ENCODE measurements at regions not wholly inside any gene's neighbourhood (a gene's known extent, or its start where the extent isn't known, plus 50 kb on each side); places are given as distances from the start of the nearest gene placed in this dataset.
"Not testable (repeated sequence)": the region's sequence is repeated elsewhere in the genome, so short reads cannot be mapped to it uniquely, and the experiment has no call there.

- no peak for DNase-seq
These were observed 190.3 kb upstream of the TAB2 start for GRCh38 chr6:149127212-149127611.

GRCh38 chr6:149128489-149129145 is 188.9 kb upstream of the TAB2 start:
- no peak for DNase-seq

- no peak for DNase-seq
These were observed 188.0 kb upstream of the TAB2 start for GRCh38 chr6:149129371-149130077.

GRCh38 chr6:149130090-149130489 is 187.4 kb upstream of the TAB2 start:
- DNase-seq = no peak

- DNase-seq = no peak
These were observed 187.0 kb upstream of the TAB2 start for GRCh38 chr6:149130508-149130907.

GRCh38 chr6:149131891-149132290 is 185.6 kb upstream of the TAB2 start:
- no peak for DNase-seq

GRCh38 chr6:149132336-149132735 is 185.2 kb upstream of the TAB2 start:
- DNase-seq = no peak

- DNase-seq = no peak
These were observed 183.0 kb upstream of the TAB2 start for GRCh38 chr6:149134511-149134933.

GRCh38 chr6:149135809-149136208 is 181.7 kb upstream of the TAB2 start:
- no peak for DNase-seq

GRCh38 chr6:149136273-149136912 is 181.1 kb upstream of the TAB2 start:
- no peak for DNase-seq

GRCh38 chr6:149136913-149137286 is 180.6 kb upstream of the TAB2 start:
- no peak for DNase-seq

- no peak for DNase-seq
These were observed 179.9 kb upstream of the TAB2 start for GRCh38 chr6:149137594-149137993.

- DNase-seq = no peak
These were observed 179.4 kb upstream of the TAB2 start for GRCh38 chr6:149138089-149138488.

- DNase-seq = no peak
These were observed 178.7 kb upstream of the TAB2 start for GRCh38 chr6:149138699-149139294.

- DNase-seq = no peak
These were observed 177.8 kb upstream of the TAB2 start for GRCh38 chr6:149139782-149140136.

- no peak for DNase-seq
These were observed 177.2 kb upstream of the TAB2 start for GRCh38 chr6:149140137-149140909.

GRCh38 chr6:149140910-149141290 is 176.6 kb upstream of the TAB2 start:
- no peak for DNase-seq

GRCh38 chr6:149142924-149143429 is 174.5 kb upstream of the TAB2 start:
- no peak for DNase-seq

- not testable (repeated sequence) for DNase-seq
These were observed 171.7 kb upstream of the TAB2 start for GRCh38 chr6:149145800-149146199.

- DNase-seq = no peak
These were observed 170.3 kb upstream of the TAB2 start for GRCh38 chr6:149147195-149147594.

- no peak for DNase-seq
These were observed 169.4 kb upstream of the TAB2 start for GRCh38 chr6:149147938-149148718.

- DNase-seq = no peak
These were observed 167.9 kb upstream of the TAB2 start for GRCh38 chr6:149149653-149150052.

Measured in NCI-H2081 treated with DMSO at 0.1 percent for 48 hours (cell line).